Neural cell (in vitro differentiated cells): ENCODE measurements at regions not wholly inside any gene's neighbourhood (a gene's known extent, or its start where the extent isn't known, plus 50 kb on each side); places are given as distances from the start of the nearest gene placed in this dataset.

Experiments
- EP300 ChIP-seq: fragments of 450-650 bp; conservative IDR thresholded peaks from 2 replicates; pipeline ENCODE4 v1.6.1; 2014; ENCODE audit warnings: antibody characterized with exemption, mild to moderate bottlenecking, moderate library complexity; ENCODE audit not compliant: poor library complexity, severe bottlenecking
- EZH2 ChIP-seq: fragments of 200-600, 300-800 bp; shearing (Covaris generic), sonication (generic); IDR thresholded peaks from 2 replicates; pipeline ENCODE4 v1.6.1; 2014; ENCODE audit warnings: antibody characterized with exemption, low read length, borderline replicate concordance, mild to moderate bottlenecking; ENCODE audit not compliant: insufficient read depth, poor library complexity, severe bottlenecking
- POLR2AphosphoS5 ChIP-seq: IDR thresholded peaks from 2 replicates; pipeline ENCODE4 v1.6.1; 2012
- RAD21 ChIP-seq: fragments of 450-650 bp; conservative IDR thresholded peaks from 2 replicates; pipeline ENCODE4 v1.6.1; 2014; ENCODE audit warnings: antibody characterized with exemption, mild to moderate bottlenecking, moderate library complexity
- TAF1 ChIP-seq: IDR thresholded peaks from 2 replicates; pipeline ENCODE4 v1.6.1; 2012; ENCODE audit warnings: low read depth
- TF ChIP-seq, protein P1 (sequence below): fragments of 450-650 bp; IDR thresholded peaks from 2 replicates; pipeline ENCODE4 v1.5.1; 2014; ENCODE audit warnings: antibody characterized with exemption, mild to moderate bottlenecking, moderate library complexity; ENCODE audit not compliant: poor library complexity, severe bottlenecking
- TF ChIP-seq, protein P2 (sequence below): IDR thresholded peaks from 2 replicates; pipeline ENCODE4 v1.6.1; 2012; ENCODE audit warnings: borderline replicate concordance

DNA sequence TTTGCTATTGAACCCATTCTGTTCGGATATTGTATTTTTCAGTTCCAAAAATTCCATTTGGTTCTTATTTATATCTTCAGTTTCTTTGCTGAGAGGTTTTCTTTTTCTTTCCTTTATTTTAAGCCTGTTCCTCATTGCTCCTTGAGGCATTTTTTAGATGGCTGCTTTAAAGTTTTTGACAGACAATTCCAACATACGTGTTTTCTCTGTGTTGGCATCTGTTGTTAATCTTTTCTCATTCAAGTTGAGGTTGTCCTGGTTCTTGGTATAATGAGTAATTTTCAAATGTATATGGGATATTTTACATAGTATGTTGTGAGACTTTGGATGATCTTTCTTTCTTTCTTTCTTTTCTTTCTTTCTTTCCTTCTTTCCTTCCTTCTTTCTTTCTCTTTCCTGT, 1078.0 kb upstream of the CELF2 start:
- TF ChIP-seq POLR2AphosphoS5 = no peak
- no peak for TF ChIP-seq TAF1
- TF ChIP-seq, protein P1, sequence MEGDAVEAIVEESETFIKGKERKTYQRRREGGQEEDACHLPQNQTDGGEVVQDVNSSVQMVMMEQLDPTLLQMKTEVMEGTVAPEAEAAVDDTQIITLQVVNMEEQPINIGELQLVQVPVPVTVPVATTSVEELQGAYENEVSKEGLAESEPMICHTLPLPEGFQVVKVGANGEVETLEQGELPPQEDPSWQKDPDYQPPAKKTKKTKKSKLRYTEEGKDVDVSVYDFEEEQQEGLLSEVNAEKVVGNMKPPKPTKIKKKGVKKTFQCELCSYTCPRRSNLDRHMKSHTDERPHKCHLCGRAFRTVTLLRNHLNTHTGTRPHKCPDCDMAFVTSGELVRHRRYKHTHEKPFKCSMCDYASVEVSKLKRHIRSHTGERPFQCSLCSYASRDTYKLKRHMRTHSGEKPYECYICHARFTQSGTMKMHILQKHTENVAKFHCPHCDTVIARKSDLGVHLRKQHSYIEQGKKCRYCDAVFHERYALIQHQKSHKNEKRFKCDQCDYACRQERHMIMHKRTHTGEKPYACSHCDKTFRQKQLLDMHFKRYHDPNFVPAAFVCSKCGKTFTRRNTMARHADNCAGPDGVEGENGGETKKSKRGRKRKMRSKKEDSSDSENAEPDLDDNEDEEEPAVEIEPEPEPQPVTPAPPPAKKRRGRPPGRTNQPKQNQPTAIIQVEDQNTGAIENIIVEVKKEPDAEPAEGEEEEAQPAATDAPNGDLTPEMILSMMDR = no peak
- TF ChIP-seq RAD21 = no peak
- no peak for TF ChIP-seq EZH2
- no peak for TF ChIP-seq EP300
- TF ChIP-seq, protein P2, sequence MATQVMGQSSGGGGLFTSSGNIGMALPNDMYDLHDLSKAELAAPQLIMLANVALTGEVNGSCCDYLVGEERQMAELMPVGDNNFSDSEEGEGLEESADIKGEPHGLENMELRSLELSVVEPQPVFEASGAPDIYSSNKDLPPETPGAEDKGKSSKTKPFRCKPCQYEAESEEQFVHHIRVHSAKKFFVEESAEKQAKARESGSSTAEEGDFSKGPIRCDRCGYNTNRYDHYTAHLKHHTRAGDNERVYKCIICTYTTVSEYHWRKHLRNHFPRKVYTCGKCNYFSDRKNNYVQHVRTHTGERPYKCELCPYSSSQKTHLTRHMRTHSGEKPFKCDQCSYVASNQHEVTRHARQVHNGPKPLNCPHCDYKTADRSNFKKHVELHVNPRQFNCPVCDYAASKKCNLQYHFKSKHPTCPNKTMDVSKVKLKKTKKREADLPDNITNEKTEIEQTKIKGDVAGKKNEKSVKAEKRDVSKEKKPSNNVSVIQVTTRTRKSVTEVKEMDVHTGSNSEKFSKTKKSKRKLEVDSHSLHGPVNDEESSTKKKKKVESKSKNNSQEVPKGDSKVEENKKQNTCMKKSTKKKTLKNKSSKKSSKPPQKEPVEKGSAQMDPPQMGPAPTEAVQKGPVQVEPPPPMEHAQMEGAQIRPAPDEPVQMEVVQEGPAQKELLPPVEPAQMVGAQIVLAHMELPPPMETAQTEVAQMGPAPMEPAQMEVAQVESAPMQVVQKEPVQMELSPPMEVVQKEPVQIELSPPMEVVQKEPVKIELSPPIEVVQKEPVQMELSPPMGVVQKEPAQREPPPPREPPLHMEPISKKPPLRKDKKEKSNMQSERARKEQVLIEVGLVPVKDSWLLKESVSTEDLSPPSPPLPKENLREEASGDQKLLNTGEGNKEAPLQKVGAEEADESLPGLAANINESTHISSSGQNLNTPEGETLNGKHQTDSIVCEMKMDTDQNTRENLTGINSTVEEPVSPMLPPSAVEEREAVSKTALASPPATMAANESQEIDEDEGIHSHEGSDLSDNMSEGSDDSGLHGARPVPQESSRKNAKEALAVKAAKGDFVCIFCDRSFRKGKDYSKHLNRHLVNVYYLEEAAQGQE = no peak
